CD4-positive, alpha-beta T cell treated with Interleukin-17A for 4 hours (primary cell): ENCODE measurements at regions not wholly inside any gene's neighbourhood (a gene's known extent, or its start where the extent isn't known, plus 50 kb on each side); places are given as distances from the start of the nearest gene placed in this dataset.
"Not testable (repeated sequence)": the region's sequence is repeated elsewhere in the genome, so short reads cannot be mapped to it uniquely, and the experiment has no call there.

Experiments
- DNase-seq: peaks from one replicate; pipeline ENCODE4 v3.0.0-alpha.2; 2020; ENCODE audit warnings: mixed read lengths

- not testable (repeated sequence) for DNase-seq
These were observed 106.0 kb downstream of the SPATA18 start for GRCh38 chr4:52157071-52157470.

GRCh38 chr4:52157641-52158316 lies 106.7 kb downstream of the SPATA18 start:
- DNase-seq: no peak

GRCh38 chr4:52160859-52161258 lies 109.8 kb downstream of the SPATA18 start:
- DNase-seq: no peak

GRCh38 chr4:52164116-52164515 lies 113.0 kb downstream of the SPATA18 start:
- no peak for DNase-seq

- no peak for DNase-seq
These were observed 121.1 kb downstream of the SPATA18 start for GRCh38 chr4:52172166-52172565.

- no peak for DNase-seq
These were observed 122.5 kb downstream of the SPATA18 start for GRCh38 chr4:52173470-52174045.

- DNase-seq: no peak
These were observed 136.5 kb downstream of the SPATA18 start for GRCh38 chr4:52187603-52188002.

GRCh38 chr4:52192001-52192400 lies 140.9 kb downstream of the SPATA18 start:
- DNase-seq: no peak

GRCh38 chr4:52192721-52193135 lies 141.6 kb downstream of the SPATA18 start:
- DNase-seq: no peak

- DNase-seq: no peak
These were observed 144.8 kb downstream of the SPATA18 start for GRCh38 chr4:52195869-52196268.

GRCh38 chr4:52196606-52197130 lies 145.6 kb downstream of the SPATA18 start:
- DNase-seq: no peak

GRCh38 chr4:52197306-52197705 lies 146.2 kb downstream of the SPATA18 start:
- DNase-seq: no peak

- no peak for DNase-seq
These were observed 147.2 kb downstream of the SPATA18 start for GRCh38 chr4:52198294-52198693.

- DNase-seq: no peak
These were observed 148.7 kb downstream of the SPATA18 start for GRCh38 chr4:52199574-52200338.

GRCh38 chr4:52200339-52200725 lies 149.2 kb downstream of the SPATA18 start:
- no peak for DNase-seq

GRCh38 chr4:52201715-52202114 lies 150.6 kb downstream of the SPATA18 start:
- DNase-seq: no peak

- DNase-seq: no peak
These were observed 151.2 kb downstream of the SPATA18 start for GRCh38 chr4:52202251-52202779.

- no peak for DNase-seq
These were observed 151.8 kb downstream of the SPATA18 start for GRCh38 chr4:52202931-52203330.

GRCh38 chr4:52203351-52203750 lies 152.2 kb downstream of the SPATA18 start:
- DNase-seq: no peak

GRCh38 chr4:52204921-52205320 lies 153.8 kb downstream of the SPATA18 start:
- DNase-seq: no peak

- not testable (repeated sequence) for DNase-seq
These were observed 156.0 kb downstream of the SPATA18 start for GRCh38 chr4:52207146-52207545.

- no peak for DNase-seq
These were observed 161.6 kb downstream of the SPATA18 start for GRCh38 chr4:52212702-52213101.

- no peak for DNase-seq
These were observed 180.4 kb downstream of the SPATA18 start for GRCh38 chr4:52231526-52231925.
